Right hindlimb (tissue), 1 donor: ENCODE measurements at regions not wholly inside any gene's neighbourhood (a gene's known extent, or its start where the extent isn't known, plus 50 kb on each side); places are given as distances from the start of the nearest gene placed in this dataset.
"Not testable (repeated sequence)": the region's sequence is repeated elsewhere in the genome, so short reads cannot be mapped to it uniquely, and the experiment has no call there.

Source experiments
- DNase-seq: peaks from one replicate; pipeline ENCODE4 v3.0.0-alpha.2; 2018

- no peak for DNase-seq
Observed at GRCh38 chr21:27796106-27796505, 829.2 kb upstream of the ADAMTS5 start.

GRCh38 chr21:27795418-27795817 is 828.5 kb upstream of the ADAMTS5 start:
- DNase-seq, result no peak

- DNase-seq, result no peak
Observed at GRCh38 chr21:27793901-27794300, 827.0 kb upstream of the ADAMTS5 start.

GRCh38 chr21:27787046-27787445 is 820.2 kb upstream of the ADAMTS5 start:
- DNase-seq, result no peak

GRCh38 chr21:27779606-27780005 is 812.7 kb upstream of the ADAMTS5 start:
- no peak for DNase-seq

- DNase-seq, result peak; percentile 32
Observed at GRCh38 chr21:27776925-27777553, 810.2 kb upstream of the ADAMTS5 start.

- DNase-seq, result no peak
Observed at GRCh38 chr21:27772816-27773215, 805.9 kb upstream of the ADAMTS5 start.

- DNase-seq, result no peak
Observed at GRCh38 chr21:27771938-27772483, 805.1 kb upstream of the ADAMTS5 start.

GRCh38 chr21:27769763-27770162 is 802.9 kb upstream of the ADAMTS5 start:
- DNase-seq, result no peak

- not testable (repeated sequence) for DNase-seq
Observed at GRCh38 chr21:27768046-27768637, 801.3 kb upstream of the ADAMTS5 start.

- DNase-seq, result no peak
Observed at GRCh38 chr21:27764056-27764455, 797.2 kb upstream of the ADAMTS5 start.

GRCh38 chr21:27761623-27762022 is 794.7 kb upstream of the ADAMTS5 start:
- no peak for DNase-seq

- DNase-seq, result no peak
Observed at GRCh38 chr21:27759820-27760219, 792.9 kb upstream of the ADAMTS5 start.

GRCh38 chr21:27759091-27759659 is 792.3 kb upstream of the ADAMTS5 start:
- no peak for DNase-seq

- no peak for DNase-seq
Observed at GRCh38 chr21:27756191-27756590, 789.3 kb upstream of the ADAMTS5 start.

GRCh38 chr21:27743971-27744564 is 777.2 kb upstream of the ADAMTS5 start:
- DNase-seq, result no peak

GRCh38 chr21:27741736-27742135 is 774.8 kb upstream of the ADAMTS5 start:
- DNase-seq, result no peak

GRCh38 chr21:27740084-27740483 is 773.2 kb upstream of the ADAMTS5 start:
- no peak for DNase-seq

GRCh38 chr21:27739187-27739586 is 772.3 kb upstream of the ADAMTS5 start:
- DNase-seq, result no peak

GRCh38 chr21:27735699-27736098 is 768.8 kb upstream of the ADAMTS5 start:
- no peak for DNase-seq

GRCh38 chr21:27734146-27734545 is 767.3 kb upstream of the ADAMTS5 start:
- DNase-seq, result no peak

GRCh38 chr21:27725916-27726315 is 759.0 kb upstream of the ADAMTS5 start:
- DNase-seq, result peak; percentile 20

- no peak for DNase-seq
Observed at GRCh38 chr21:27722095-27722494, 755.2 kb upstream of the ADAMTS5 start.

- no peak for DNase-seq
Observed at GRCh38 chr21:27721675-27722074, 754.8 kb upstream of the ADAMTS5 start.
